ENCODE measurements at regions not wholly inside any gene's neighbourhood (a gene's known extent, or its start where the extent isn't known, plus 50 kb on each side); places are given as distances from the start of the nearest gene placed in this dataset.
"Not testable (repeated sequence)": the region's sequence is repeated elsewhere in the genome, so short reads cannot be mapped to it uniquely, and the experiment has no call there.

DNA sequence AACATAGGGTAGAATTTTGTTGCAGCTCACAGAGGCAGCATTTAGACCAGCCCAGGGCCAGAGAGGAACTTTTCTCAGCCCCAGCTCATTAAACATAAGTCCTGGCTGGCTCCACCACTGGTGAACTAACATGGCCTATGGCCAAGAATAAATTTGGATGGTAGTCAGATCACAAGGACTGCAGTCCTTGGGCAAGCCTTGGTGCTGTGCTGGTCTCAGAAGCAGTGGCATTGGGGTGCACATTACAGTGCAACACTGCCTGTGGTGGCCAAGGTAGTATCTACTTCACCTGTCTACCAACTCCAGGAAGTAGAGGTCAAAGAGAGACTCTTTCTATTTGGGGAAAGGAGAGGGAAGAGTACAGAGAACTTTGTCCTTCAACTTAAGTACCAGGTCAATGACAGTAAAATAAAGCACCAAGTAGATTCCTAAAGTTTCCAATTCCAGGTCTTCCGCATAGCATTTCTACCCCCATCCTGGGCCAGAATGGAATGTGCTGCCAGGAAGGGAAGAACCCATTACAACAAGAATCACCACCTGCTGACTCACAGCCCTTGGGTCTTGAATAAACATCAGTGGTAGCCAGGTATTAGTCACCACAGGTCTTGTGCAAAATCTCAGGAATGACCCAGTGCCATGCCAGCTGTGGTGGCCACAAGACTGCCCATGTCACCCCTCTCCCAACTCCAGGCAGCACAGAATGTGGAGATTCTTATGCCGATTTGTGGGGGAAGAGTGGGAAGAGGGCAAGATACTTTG lies 155.4 kb upstream of the FSIP2 start:
- ChIA-PET POLR2A (no interaction called here), CTCF (no interaction called here)

DNA sequence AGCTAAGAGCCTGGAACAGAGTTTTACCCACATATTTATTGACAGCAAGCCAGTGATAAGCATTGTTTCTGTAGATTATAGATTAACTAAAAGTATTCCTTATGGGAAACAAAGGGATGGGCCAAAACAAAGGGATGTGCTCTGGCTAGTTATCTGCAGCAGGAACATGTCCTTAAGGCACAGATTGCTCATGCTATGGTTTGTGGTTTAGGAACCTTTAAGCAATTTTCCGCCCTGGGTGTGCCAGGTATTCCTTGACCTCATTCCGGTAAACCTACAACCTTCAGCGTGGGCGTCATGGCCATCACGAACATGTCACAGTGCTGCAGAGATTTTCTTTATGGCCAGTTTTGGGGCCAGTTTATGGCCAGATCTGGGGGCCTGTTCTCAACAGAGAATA lies 153.4 kb upstream of the FSIP2 start:
- H3K36me3 ChIP-seq (ENCODE audit: control insufficient read depth in 2 of 2, extremely low read depth in 1 of 2, insufficient read depth in 2 of 2, low read length in 2 of 2); H3K4me3 ChIP-seq (replicated peaks in 1 of 3; ENCODE audit: insufficient read depth in 1 of 3, low read depth in 1 of 3, low read length in 3 of 3); H3K79me2 ChIP-seq (ENCODE audit: control insufficient read depth, insufficient read depth, low read length); CTCF ChIA-PET; H3K4me2 ChIP-seq (ENCODE audit: insufficient read depth, low read length); H2AFZ ChIP-seq (ENCODE audit: low read depth, low read length); H4K20me1 ChIP-seq (replicated peaks; ENCODE audit: control insufficient read depth, extremely low read depth, insufficient read depth, low read length); intact Hi-C loops (cut with micrococcal nuclease); H3K9me3 ChIP-seq (replicated peaks; ENCODE audit: control insufficient read depth, insufficient read depth, low read length); DNase-seq (ENCODE audit: low read depth, low spot score); H3K9me1 ChIP-seq (replicated peaks; ENCODE audit: control insufficient read depth, extremely low read depth, insufficient read depth, low read length); BruUV-seq (replicated peaks); H3K27me3 ChIP-seq (ENCODE audit: control insufficient read depth in 2 of 2, insufficient read depth in 2 of 2, low read length in 2 of 2); dilution Hi-C loops (cut with MboI; ENCODE audit: extremely low pct_ligation_motif_present, low sequenced_read_pairs); FAIRE-seq; H3K27ac ChIP-seq (ENCODE audit: insufficient read depth, low read depth, low read length); H3K9ac ChIP-seq (replicated peaks; ENCODE audit: extremely low read depth, insufficient read depth, low read length); H3K4me1 ChIP-seq (ENCODE audit: control insufficient read depth, extremely low read depth, insufficient read depth, low read length); POLR2A ChIA-PET: not testable (repeated sequence)

More for the DNA sequence above, 155.4 kb upstream of the FSIP2 start:
- H3K4me2 ChIP-seq (ENCODE audit: insufficient read depth, low read length): no peak overlapping the region
- no peak overlapping the region for H2AFZ ChIP-seq (ENCODE audit: low read depth, low read length)
- no peak overlapping the region for H3K9ac ChIP-seq (replicated peaks; ENCODE audit: extremely low read depth, insufficient read depth, low read length)
- FAIRE-seq: no peak
- no peak overlapping the region for H3K4me3 ChIP-seq (replicated peaks in 1 of 3; ENCODE audit: insufficient read depth in 1 of 3, low read depth in 1 of 3, low read length in 3 of 3)
- no peak for DNase-seq (ENCODE audit: low read depth, low spot score)
- intact Hi-C loops (cut with micrococcal nuclease) (no loop called here), dilution Hi-C loops (cut with MboI; ENCODE audit: extremely low pct_ligation_motif_present, low sequenced_read_pairs) (no loop called here)
- H3K79me2 ChIP-seq (ENCODE audit: control insufficient read depth, insufficient read depth, low read length): no peaks in the 10 kb centered on the region
- H3K4me1 ChIP-seq (ENCODE audit: control insufficient read depth, extremely low read depth, insufficient read depth, low read length): no peaks in the 10 kb centered on the region
- H3K27me3 ChIP-seq (ENCODE audit: control insufficient read depth in 2 of 2, insufficient read depth in 2 of 2, low read length in 2 of 2): no peaks in the 10 kb centered on the region
- no peaks in the 10 kb centered on the region for H3K9me3 ChIP-seq (replicated peaks; ENCODE audit: control insufficient read depth, insufficient read depth, low read length)
- no TSS peak for BruUV-seq (replicated peaks)
- H3K9me1 ChIP-seq (replicated peaks; ENCODE audit: control insufficient read depth, extremely low read depth, insufficient read depth, low read length): no peaks in the 10 kb centered on the region
- TF ChIP-seq FOS (IDR thresholded peaks at IDR 0.05; ENCODE audit: borderline replicate concordance, insufficient read depth, low read length): peak; percentile 63
- TF ChIP-seq MYC (IDR thresholded peaks at IDR 0.05; ENCODE audit: low read depth, low read length): no peak
- TF ChIP-seq, protein P1, sequence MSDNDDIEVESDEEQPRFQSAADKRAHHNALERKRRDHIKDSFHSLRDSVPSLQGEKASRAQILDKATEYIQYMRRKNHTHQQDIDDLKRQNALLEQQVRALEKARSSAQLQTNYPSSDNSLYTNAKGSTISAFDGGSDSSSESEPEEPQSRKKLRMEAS (IDR thresholded peaks at IDR 0.05; ENCODE audit: insufficient read depth, insufficient read length): no peak
- TF ChIP-seq, protein P2, sequence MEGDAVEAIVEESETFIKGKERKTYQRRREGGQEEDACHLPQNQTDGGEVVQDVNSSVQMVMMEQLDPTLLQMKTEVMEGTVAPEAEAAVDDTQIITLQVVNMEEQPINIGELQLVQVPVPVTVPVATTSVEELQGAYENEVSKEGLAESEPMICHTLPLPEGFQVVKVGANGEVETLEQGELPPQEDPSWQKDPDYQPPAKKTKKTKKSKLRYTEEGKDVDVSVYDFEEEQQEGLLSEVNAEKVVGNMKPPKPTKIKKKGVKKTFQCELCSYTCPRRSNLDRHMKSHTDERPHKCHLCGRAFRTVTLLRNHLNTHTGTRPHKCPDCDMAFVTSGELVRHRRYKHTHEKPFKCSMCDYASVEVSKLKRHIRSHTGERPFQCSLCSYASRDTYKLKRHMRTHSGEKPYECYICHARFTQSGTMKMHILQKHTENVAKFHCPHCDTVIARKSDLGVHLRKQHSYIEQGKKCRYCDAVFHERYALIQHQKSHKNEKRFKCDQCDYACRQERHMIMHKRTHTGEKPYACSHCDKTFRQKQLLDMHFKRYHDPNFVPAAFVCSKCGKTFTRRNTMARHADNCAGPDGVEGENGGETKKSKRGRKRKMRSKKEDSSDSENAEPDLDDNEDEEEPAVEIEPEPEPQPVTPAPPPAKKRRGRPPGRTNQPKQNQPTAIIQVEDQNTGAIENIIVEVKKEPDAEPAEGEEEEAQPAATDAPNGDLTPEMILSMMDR (IDR thresholded peaks at IDR 0.05; ENCODE audit: extremely low read depth in 1 of 2, insufficient read depth in 1 of 2, low read depth in 1 of 2, low read length in 2 of 2): no peak
- no peaks in the 10 kb centered on the region for H4K20me1 ChIP-seq (replicated peaks; ENCODE audit: control insufficient read depth, extremely low read depth, insufficient read depth, low read length)
- H3K36me3 ChIP-seq (ENCODE audit: control insufficient read depth in 2 of 2, extremely low read depth in 1 of 2, insufficient read depth in 2 of 2, low read length in 2 of 2): no peaks in the 10 kb centered on the region
- no peak overlapping the region for H3K27ac ChIP-seq (ENCODE audit: insufficient read depth, low read depth, low read length)

DNA sequence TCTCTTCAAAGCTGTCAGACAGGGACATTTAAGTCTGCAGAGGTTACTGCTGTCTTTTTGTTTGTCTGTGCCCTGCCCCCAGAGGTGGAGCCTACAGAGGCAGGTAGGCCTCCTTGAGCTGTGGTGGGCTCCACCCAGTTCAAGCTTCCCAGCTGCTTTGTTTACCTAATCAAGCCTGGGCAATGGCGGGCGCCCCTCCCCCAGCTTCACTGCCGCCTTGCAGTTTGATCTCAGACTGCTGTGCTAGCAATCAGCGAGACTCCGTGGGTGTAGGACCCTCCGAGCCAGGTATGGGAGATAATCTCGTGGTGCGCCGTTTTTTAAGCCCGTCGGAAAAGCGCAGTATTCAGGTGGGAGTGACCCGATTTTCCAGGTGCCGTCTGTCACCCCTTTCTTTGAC lies 147.3 kb upstream of the FSIP2 start:
- H3K4me2 ChIP-seq (ENCODE audit: insufficient read depth, low read length); CTCF ChIA-PET; FAIRE-seq; DNase-seq (ENCODE audit: low read depth, low spot score); H3K9me1 ChIP-seq (replicated peaks; ENCODE audit: control insufficient read depth, extremely low read depth, insufficient read depth, low read length); BruUV-seq (replicated peaks); H3K9ac ChIP-seq (replicated peaks; ENCODE audit: extremely low read depth, insufficient read depth, low read length); H4K20me1 ChIP-seq (replicated peaks; ENCODE audit: control insufficient read depth, extremely low read depth, insufficient read depth, low read length); H3K27me3 ChIP-seq (ENCODE audit: control insufficient read depth in 2 of 2, insufficient read depth in 2 of 2, low read length in 2 of 2); H3K4me1 ChIP-seq (ENCODE audit: control insufficient read depth, extremely low read depth, insufficient read depth, low read length); H3K27ac ChIP-seq (ENCODE audit: insufficient read depth, low read depth, low read length); H3K9me3 ChIP-seq (replicated peaks; ENCODE audit: control insufficient read depth, insufficient read depth, low read length); H3K4me3 ChIP-seq (replicated peaks in 1 of 3; ENCODE audit: insufficient read depth in 1 of 3, low read depth in 1 of 3, low read length in 3 of 3); dilution Hi-C loops (cut with MboI; ENCODE audit: extremely low pct_ligation_motif_present, low sequenced_read_pairs); POLR2A ChIA-PET; H3K79me2 ChIP-seq (ENCODE audit: control insufficient read depth, insufficient read depth, low read length); H2AFZ ChIP-seq (ENCODE audit: low read depth, low read length); H3K36me3 ChIP-seq (ENCODE audit: control insufficient read depth in 2 of 2, extremely low read depth in 1 of 2, insufficient read depth in 2 of 2, low read length in 2 of 2); intact Hi-C loops (cut with micrococcal nuclease): not testable (repeated sequence)

Measured in endothelial cell of umbilical vein (primary cell).